ENCODE measurements at regions not wholly inside any gene's neighbourhood (a gene's known extent, or its start where the extent isn't known, plus 50 kb on each side); places are given as distances from the start of the nearest gene placed in this dataset.

DNA sequence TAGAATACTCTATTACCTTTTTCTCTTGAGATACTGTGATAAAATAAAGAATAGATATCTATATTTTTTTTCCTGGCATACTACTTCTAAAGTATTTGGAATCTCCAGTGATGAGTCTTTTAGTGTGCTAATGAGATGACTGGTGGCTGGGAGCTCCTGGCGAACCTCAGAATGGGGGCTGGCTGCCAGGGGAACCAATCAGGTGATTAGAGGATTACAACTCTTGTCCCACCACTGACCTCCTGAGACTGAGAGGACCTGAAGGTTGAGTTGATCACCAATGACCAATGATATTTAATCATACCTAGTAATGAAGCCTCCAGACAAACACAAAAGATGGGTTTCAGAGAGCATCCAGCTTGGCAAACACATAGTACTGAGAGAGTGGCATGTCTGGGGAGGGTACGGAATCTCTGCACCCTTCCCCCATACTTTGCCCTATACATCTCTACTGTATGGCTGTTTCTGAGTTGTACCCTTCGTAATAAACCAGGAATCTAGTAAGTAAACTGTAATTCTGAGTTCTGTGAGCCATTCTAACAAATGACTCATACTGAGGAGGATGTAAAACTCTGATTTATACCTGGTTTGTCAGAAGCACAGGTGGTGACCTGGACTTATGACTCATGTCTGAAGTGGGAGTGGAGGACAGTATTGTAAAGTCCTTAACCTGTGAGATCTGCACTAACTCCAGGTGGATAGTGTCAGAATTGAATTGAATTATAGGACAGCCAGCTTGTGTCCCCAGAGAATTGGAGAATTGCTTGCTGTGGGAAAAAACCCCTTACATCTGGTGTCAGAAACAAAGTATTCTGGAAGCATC is 325.3 kb upstream of the LRRC4C start:
- TF ChIP-seq, protein P1, sequence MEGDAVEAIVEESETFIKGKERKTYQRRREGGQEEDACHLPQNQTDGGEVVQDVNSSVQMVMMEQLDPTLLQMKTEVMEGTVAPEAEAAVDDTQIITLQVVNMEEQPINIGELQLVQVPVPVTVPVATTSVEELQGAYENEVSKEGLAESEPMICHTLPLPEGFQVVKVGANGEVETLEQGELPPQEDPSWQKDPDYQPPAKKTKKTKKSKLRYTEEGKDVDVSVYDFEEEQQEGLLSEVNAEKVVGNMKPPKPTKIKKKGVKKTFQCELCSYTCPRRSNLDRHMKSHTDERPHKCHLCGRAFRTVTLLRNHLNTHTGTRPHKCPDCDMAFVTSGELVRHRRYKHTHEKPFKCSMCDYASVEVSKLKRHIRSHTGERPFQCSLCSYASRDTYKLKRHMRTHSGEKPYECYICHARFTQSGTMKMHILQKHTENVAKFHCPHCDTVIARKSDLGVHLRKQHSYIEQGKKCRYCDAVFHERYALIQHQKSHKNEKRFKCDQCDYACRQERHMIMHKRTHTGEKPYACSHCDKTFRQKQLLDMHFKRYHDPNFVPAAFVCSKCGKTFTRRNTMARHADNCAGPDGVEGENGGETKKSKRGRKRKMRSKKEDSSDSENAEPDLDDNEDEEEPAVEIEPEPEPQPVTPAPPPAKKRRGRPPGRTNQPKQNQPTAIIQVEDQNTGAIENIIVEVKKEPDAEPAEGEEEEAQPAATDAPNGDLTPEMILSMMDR (IDR thresholded peaks at IDR 0.05) = no peak
- no peak for TF ChIP-seq POLR2AphosphoS5 (IDR thresholded peaks at IDR 0.05; ENCODE audit: low read depth, low read length)
- no peak for TF ChIP-seq TCF7L2 (IDR thresholded peaks at IDR 0.05; ENCODE audit: low read depth, low read length)
- TF ChIP-seq, protein P2, sequence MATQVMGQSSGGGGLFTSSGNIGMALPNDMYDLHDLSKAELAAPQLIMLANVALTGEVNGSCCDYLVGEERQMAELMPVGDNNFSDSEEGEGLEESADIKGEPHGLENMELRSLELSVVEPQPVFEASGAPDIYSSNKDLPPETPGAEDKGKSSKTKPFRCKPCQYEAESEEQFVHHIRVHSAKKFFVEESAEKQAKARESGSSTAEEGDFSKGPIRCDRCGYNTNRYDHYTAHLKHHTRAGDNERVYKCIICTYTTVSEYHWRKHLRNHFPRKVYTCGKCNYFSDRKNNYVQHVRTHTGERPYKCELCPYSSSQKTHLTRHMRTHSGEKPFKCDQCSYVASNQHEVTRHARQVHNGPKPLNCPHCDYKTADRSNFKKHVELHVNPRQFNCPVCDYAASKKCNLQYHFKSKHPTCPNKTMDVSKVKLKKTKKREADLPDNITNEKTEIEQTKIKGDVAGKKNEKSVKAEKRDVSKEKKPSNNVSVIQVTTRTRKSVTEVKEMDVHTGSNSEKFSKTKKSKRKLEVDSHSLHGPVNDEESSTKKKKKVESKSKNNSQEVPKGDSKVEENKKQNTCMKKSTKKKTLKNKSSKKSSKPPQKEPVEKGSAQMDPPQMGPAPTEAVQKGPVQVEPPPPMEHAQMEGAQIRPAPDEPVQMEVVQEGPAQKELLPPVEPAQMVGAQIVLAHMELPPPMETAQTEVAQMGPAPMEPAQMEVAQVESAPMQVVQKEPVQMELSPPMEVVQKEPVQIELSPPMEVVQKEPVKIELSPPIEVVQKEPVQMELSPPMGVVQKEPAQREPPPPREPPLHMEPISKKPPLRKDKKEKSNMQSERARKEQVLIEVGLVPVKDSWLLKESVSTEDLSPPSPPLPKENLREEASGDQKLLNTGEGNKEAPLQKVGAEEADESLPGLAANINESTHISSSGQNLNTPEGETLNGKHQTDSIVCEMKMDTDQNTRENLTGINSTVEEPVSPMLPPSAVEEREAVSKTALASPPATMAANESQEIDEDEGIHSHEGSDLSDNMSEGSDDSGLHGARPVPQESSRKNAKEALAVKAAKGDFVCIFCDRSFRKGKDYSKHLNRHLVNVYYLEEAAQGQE (IDR thresholded peaks at IDR 0.05; ENCODE audit: insufficient read depth in 1 of 2, low read depth in 2 of 2, low read length in 1 of 2) = no peak
- TF ChIP-seq SIN3A (IDR thresholded peaks at IDR 0.05; ENCODE audit: borderline replicate concordance, insufficient read depth, low read depth, low read length) = no peak

All from Panc1 (cell line).